Activated naive CD4-positive, alpha-beta T cell treated with anti-CD3 and anti-CD28 coated beads for 36 hours (primary cell): ENCODE measurements at regions not wholly inside any gene's neighbourhood (a gene's known extent, or its start where the extent isn't known, plus 50 kb on each side); places are given as distances from the start of the nearest gene placed in this dataset.

Experiments used
- CTCF ChIA-PET: fragments of 350-600 bp; sonication (Branson Sonifier 250); formaldehyde crosslinking; loops from one replicate; lab custom pipeline; 2021; ENCODE audit warnings: antibody characterized with exemption; lab: Charles Lee
- DNase-seq: peaks from one replicate; pipeline ENCODE4 v3.0.0-alpha.2; 2020
- H3K27ac Mint-ChIP-seq: one replicate; pipeline ENCODE4 v1.8.0; 2021; ENCODE audit warnings: mild to moderate bottlenecking, mixed read lengths
- H3K27me3 Mint-ChIP-seq: one replicate; pipeline ENCODE4 v1.8.0; 2021; ENCODE audit warnings: low read depth, mixed read lengths
- H3K36me3 Mint-ChIP-seq: one replicate; pipeline ENCODE4 v1.8.0; 2021; ENCODE audit warnings: low read depth, mixed read lengths
- H3K4me1 Mint-ChIP-seq: one replicate; pipeline ENCODE4 v1.8.0; 2021; ENCODE audit warnings: low read depth, mixed read lengths
- H3K4me3 Mint-ChIP-seq: one replicate; pipeline ENCODE4 v1.8.0; 2021; ENCODE audit warnings: mild to moderate bottlenecking, moderate library complexity, mixed read lengths
- H3K9me3 Mint-ChIP-seq: one replicate; pipeline ENCODE4 v1.8.0; 2021; ENCODE audit warnings: mixed read lengths
- intact Hi-C: fragments of 100-400 bp; cut with micrococcal nuclease; formaldehyde crosslinking; loops from one replicate; pipeline ENCODE4 v1.15.1; 2023

DNA sequence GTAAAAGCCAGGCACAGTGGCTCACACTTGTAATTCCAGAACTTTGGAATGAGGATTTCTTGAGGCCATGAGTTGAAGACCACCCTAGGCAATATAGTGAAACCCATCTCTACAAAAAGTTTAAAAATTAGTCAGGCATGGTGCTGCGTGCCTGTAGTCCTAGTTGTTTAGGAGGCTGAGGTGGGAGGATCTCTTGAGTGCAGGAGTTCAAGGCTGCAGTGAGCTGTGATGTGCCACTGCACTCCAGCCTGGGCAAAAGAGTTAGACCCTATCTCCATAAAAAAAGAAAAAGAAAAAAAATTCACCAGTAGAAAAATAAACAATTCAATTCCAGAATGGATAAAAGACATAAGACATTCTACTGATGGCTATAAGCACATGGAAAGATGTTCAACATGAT, 104.9 kb upstream of the LGSN start:
- intact Hi-C loops: no loop called here
- CTCF ChIA-PET: interaction anchor here (0.6 kb wide), 1 partner anchor 350 kb away, joined by 3 read pairs; no protein-coding TSS in a partner anchor
- no peak for DNase-seq
- Mint-ChIP-seq H3K9me3 (peaks cover 3% of the 10 kb centered on the region), H3K4me1 (no peaks in the 10 kb centered on the region), H3K36me3 (no peaks in the 10 kb centered on the region), H3K27me3 (peaks cover 5% of the 10 kb centered on the region), H3K4me3 (no peak overlapping the region), H3K27ac (no peak overlapping the region)

DNA sequence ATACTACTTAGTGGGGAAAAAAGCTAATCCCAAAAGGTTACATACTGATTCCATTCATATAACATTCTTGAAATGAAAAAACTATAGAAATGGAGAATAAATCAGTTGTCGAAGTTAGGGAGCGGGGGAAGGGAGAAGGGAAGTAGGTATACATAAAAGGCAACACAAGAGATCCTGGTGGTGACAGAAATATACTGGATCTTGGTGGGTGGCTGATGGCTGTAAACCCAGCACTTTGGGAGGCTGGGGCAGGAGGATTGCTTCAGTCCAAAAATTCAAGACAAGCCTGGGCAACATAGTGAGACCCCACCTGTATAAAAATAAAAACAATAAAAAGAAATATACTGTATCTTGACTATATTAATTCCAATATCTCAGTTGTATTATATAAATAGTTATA, 105.7 kb upstream of the LGSN start:
- no peak for DNase-seq
- intact Hi-C loops: no loop called here
- Mint-ChIP-seq H3K4me1 (no peaks in the 10 kb centered on the region), H3K27ac (no peak overlapping the region), H3K4me3 (no peak overlapping the region), H3K27me3 (peaks cover 5% of the 10 kb centered on the region), H3K9me3 (peaks cover 1% of the 10 kb centered on the region), H3K36me3 (no peaks in the 10 kb centered on the region)
- CTCF ChIA-PET: interaction anchor here (0.7 kb wide), 1 partner anchor 11 kb away, joined by 3 read pairs; no protein-coding TSS in a partner anchor

DNA sequence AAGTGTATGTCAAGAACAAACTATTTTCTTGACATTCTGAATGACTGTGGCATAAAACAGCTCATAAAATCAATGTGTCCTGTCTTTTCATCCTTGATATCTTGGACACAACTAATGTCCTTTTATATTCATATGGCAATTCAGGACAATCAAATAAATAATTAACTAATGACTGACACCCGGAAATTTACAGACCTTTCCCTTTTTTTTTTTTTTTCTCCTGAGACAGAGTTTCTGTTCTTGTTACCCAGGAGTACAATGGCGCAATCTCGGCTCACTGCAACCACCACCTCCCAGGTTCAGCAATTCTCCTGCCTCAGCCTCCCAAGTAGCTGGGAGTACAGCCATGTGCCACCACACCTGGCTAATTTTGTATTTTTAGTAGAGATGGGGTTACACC, 107.1 kb upstream of the LGSN start:
- H3K4me1 Mint-ChIP-seq: no peaks in the 10 kb centered on the region
- DNase-seq: no peak
- no peaks in the 10 kb centered on the region for H3K36me3 Mint-ChIP-seq
- CTCF ChIA-PET: interaction anchor here (0.6 kb wide), 1 partner anchor 272 kb away, joined by 4 read pairs; no protein-coding TSS in a partner anchor
- intact Hi-C loops: no loop called here
- H3K27ac Mint-ChIP-seq: no peak overlapping the region
- H3K4me3 Mint-ChIP-seq: no peak overlapping the region
- H3K9me3 Mint-ChIP-seq: peaks cover under 1% of the 10 kb centered on the region
- peaks cover 2% of the 10 kb centered on the region for H3K27me3 Mint-ChIP-seq

DNA sequence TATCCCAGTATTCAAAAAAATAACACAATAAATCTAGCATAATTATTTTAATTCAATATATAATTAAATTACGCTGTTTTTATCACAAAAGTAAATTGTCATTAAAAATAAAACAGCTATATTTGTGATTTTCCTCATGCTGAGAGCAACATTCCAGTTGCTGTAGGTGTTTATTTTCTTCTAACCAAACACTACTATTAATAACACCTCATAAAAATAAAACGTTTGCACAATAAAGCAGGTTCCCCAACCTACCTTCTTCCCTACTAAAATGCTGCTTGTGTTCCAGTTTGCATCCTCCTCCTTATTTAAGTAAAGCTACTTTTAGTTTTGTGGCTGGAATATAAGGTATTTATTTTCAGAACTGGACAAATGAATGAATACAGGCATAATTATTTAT, 108.2 kb upstream of the LGSN start:
- CTCF ChIA-PET: no interaction called here
- no peak overlapping the region for H3K27ac Mint-ChIP-seq
- H3K27me3 Mint-ChIP-seq: peaks cover 4% of the 10 kb centered on the region
- H3K36me3 Mint-ChIP-seq: no peaks in the 10 kb centered on the region
- intact Hi-C loops: no loop called here
- H3K4me1 Mint-ChIP-seq: no peaks in the 10 kb centered on the region
- no peak overlapping the region for H3K4me3 Mint-ChIP-seq
- DNase-seq: no peak
- H3K9me3 Mint-ChIP-seq: no peaks in the 10 kb centered on the region

DNA sequence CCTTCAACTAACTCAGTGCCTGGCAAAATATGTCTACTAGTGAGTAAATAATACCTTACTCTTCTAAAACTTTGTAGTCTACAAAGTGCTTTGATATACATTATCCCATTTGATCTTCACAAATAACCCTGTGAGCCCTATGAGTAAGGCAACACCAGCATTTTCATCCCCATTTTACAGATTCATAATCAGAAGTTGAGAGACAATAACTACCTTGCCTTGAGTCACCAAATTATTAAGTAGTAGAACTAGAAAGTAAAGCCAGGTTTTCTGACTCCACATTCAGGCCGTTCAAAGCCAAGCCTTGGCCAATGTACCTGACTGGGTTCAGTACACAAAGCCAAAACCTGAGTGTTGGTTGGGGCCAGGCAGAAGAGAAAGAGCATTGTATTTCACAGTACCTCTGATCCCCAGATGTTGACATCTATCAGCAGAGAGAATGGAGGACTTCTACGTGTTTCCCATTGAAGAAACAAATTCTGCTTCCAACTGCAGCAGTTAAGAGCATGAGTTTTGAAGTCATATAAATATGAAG, 111.3 kb upstream of the LGSN start:
- Mint-ChIP-seq H3K9me3 (no peaks in the 10 kb centered on the region), H3K27ac (no peak overlapping the region), H3K4me3 (no peak overlapping the region), H3K4me1 (no peaks in the 10 kb centered on the region), H3K36me3 (no peaks in the 10 kb centered on the region), H3K27me3 (peaks cover 9% of the 10 kb centered on the region)
- CTCF ChIA-PET: no interaction called here
- no peak for DNase-seq
- intact Hi-C loops: no loop called here

DNA sequence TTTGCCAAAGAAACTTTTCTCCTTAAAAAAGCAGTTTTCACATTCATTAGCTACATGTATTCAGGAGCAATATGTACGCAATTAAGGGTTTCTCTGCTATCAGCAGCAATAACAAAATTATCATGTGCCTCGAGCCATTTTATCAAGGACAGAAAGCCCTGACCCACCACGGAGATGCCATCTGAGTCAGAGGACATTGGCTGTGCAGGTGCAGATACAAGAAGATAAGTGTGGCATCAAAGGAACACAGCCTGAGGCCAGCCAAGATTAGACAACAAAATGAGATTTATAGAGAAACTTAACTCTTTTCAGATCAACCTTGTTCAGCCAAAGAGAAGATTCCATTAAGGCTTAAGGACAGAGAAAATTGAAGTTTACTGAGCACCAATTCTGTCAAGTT, 115.2 kb upstream of the LGSN start:
- H3K4me3 Mint-ChIP-seq: no peak overlapping the region
- H3K36me3 Mint-ChIP-seq: no peaks in the 10 kb centered on the region
- H3K27ac Mint-ChIP-seq: no peak overlapping the region
- peaks cover 10% of the 10 kb centered on the region for H3K27me3 Mint-ChIP-seq
- CTCF ChIA-PET: interaction anchor here (1.0 kb wide), 1 partner anchor 65 kb away, joined by 6 read pairs; no protein-coding TSS in a partner anchor
- no peak for DNase-seq
- no peaks in the 10 kb centered on the region for H3K4me1 Mint-ChIP-seq
- no peaks in the 10 kb centered on the region for H3K9me3 Mint-ChIP-seq
- intact Hi-C loops: no loop called here

DNA sequence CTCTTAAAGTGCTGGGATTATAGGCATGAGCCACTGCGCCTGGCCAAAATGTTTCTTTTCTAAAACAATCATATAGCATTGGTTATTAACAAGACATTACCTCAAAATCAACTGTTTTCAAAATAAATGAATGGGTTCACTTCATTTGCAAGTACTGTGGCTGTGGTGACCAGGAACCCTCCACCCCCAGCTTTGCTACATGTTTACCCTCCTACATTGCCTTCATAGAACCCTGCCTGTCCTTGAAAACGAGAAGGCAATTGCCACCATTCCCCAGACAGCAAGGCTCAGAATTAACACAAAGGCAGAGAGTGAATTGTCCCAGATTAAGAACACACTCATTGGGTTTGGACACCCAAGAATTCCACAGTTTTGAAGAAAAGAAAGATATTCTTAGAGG, 116.6 kb upstream of the LGSN start:
- no peak overlapping the region for H3K4me3 Mint-ChIP-seq
- intact Hi-C loops: no loop called here
- H3K36me3 Mint-ChIP-seq: no peaks in the 10 kb centered on the region
- H3K4me1 Mint-ChIP-seq: no peaks in the 10 kb centered on the region
- DNase-seq: no peak
- peaks cover 10% of the 10 kb centered on the region for H3K27me3 Mint-ChIP-seq
- no peaks in the 10 kb centered on the region for H3K9me3 Mint-ChIP-seq
- CTCF ChIA-PET: no interaction called here
- no peak overlapping the region for H3K27ac Mint-ChIP-seq

DNA sequence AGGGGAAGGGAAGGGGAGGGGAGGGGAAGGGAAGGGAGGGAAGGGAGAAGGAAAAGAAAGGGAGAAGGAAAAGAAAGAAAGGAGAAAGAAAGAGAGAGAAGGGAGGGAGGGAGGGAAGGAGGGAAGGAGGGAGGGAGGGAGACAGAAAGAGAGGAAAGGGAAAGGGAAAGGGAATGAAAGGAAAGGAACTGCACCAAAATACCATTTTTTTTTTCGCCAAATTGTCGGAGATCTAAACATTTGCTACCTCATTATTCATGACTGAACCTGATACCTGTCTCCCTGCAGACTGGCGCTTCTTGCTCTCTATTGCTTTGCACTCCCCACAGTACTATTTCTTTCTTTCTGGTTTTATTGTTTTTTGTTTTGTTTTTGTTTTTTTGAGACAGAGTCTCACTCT, 117.3 kb upstream of the LGSN start:
- intact Hi-C loops: no loop called here
- no peaks in the 10 kb centered on the region for H3K36me3 Mint-ChIP-seq
- H3K4me3 Mint-ChIP-seq: no peak overlapping the region
- CTCF ChIA-PET: no interaction called here
- H3K27ac Mint-ChIP-seq: no peak overlapping the region
- H3K9me3 Mint-ChIP-seq: no peaks in the 10 kb centered on the region
- peaks cover 10% of the 10 kb centered on the region for H3K27me3 Mint-ChIP-seq
- no peaks in the 10 kb centered on the region for H3K4me1 Mint-ChIP-seq
- no peak for DNase-seq

DNA sequence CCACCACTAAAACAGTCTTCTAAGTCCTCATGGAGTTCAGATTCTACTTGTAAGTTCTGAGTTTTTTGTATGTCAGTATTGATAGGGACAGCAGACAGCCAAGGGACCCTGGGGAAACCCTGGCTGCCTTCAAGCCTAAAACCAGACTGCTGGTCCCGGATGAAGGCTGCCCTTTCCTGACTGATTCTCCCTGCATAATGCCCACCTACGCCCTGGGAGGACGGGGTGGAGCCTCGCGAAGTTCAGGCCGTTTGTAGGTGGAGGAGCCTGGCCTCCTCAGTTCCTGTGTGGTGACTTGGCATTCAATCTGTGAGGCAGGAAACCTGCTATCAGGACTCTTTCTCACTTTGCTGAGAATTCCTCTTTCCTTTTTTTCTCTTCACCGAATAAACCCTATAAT, 120.3 kb upstream of the LGSN start:
- no peak for DNase-seq
- H3K36me3 Mint-ChIP-seq: no peaks in the 10 kb centered on the region
- CTCF ChIA-PET: no interaction called here
- no peaks in the 10 kb centered on the region for H3K9me3 Mint-ChIP-seq
- intact Hi-C loops: no loop called here
- no peaks in the 10 kb centered on the region for H3K4me1 Mint-ChIP-seq
- no peak overlapping the region for H3K4me3 Mint-ChIP-seq
- H3K27me3 Mint-ChIP-seq: peaks cover 4% of the 10 kb centered on the region
- no peak overlapping the region for H3K27ac Mint-ChIP-seq

DNA sequence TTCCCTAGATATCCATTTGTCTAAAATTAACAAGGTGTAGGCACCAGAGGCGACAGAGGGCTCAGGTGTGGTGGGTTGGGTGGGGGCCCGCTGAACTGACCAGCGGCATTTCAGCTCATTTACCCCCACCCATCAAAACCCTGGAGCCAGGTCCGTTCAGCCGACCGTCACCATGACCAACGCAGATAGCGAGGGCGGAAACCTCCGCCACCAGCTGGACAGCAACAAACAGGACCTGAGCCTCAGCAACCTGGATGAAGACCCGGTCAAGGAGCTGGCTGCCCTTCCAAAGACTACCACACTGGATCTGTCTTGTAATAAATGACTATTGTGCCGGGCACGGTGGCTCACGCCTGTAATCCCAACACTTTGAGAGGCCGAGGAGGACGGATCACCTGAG, 120.8 kb upstream of the LGSN start:
- no peak overlapping the region for H3K4me3 Mint-ChIP-seq
- H3K9me3 Mint-ChIP-seq: no peaks in the 10 kb centered on the region
- peaks cover 4% of the 10 kb centered on the region for H3K27me3 Mint-ChIP-seq
- H3K36me3 Mint-ChIP-seq: no peaks in the 10 kb centered on the region
- no peak overlapping the region for H3K27ac Mint-ChIP-seq
- no peak for DNase-seq
- CTCF ChIA-PET: no interaction called here
- intact Hi-C loops: no loop called here
- no peaks in the 10 kb centered on the region for H3K4me1 Mint-ChIP-seq

DNA sequence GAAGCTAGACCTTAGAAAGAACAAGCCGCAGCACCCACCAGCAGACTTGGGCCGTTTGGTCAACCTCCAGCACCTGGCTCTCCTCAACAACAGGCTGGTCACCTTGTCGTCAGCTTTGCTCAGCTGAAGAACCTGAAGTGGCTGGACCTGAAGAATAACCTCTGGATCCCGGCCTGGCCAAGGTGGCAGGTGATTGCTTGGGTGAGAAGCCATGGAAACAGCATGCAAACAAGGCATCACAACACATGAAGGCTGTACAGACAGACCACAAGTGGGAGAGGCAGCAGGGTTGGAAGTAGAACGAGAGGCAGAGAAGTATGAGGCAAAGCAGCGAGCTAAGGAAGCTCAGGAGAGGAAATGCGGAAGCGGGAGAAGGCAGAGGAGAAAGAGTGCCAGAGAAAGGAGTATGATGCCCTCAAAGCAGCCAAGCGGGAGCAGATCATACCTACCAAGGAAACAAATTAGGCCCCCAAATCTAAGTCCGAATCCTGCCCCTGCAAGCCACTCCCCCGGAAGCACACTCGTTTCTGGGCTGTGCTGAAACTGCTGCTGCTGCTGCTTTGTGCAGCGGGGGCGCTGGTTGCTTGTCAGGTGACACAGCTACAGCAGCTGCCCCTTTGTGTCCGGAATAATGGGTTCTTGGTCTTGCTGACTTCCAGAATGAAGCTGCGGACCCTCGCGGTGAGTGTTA, 121.6 kb upstream of the LGSN start:
- no peak overlapping the region for H3K27ac Mint-ChIP-seq
- intact Hi-C loops: no loop called here
- peak overlapping the region; percentile 38 for H3K4me3 Mint-ChIP-seq
- H3K36me3 Mint-ChIP-seq: no peaks in the 10 kb centered on the region
- no peaks in the 10 kb centered on the region for H3K4me1 Mint-ChIP-seq
- peaks cover 3% of the 10 kb centered on the region for H3K27me3 Mint-ChIP-seq
- no peak for DNase-seq
- CTCF ChIA-PET: no interaction called here
- H3K9me3 Mint-ChIP-seq: no peaks in the 10 kb centered on the region

DNA sequence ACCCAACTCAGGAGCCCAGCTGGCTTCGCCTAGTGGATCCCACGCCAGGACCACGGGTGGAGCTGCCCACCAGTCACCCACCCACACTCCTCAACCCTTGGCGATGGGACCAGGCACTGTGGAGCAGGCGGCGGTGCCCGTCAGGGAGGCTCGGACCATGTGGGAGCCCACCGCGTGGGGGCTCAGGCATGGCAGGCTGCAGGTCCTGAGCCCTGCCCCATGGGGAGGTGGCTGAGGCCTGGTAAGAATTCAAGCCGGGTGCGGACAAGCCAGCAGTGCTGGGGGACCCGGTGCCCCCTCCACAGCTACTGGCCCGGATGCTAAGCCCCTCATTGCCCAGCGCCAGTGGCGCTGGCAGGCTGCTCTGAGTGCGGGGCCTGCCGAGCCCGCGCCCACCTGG, 123.1 kb upstream of the LGSN start:
- no peak for DNase-seq
- CTCF ChIA-PET: no interaction called here
- H3K27ac Mint-ChIP-seq: no peak overlapping the region
- intact Hi-C loops: no loop called here
- H3K9me3 Mint-ChIP-seq: no peaks in the 10 kb centered on the region
- no peaks in the 10 kb centered on the region for H3K36me3 Mint-ChIP-seq
- peaks cover 2% of the 10 kb centered on the region for H3K27me3 Mint-ChIP-seq
- no peaks in the 10 kb centered on the region for H3K4me1 Mint-ChIP-seq
- no peak overlapping the region for H3K4me3 Mint-ChIP-seq

DNA sequence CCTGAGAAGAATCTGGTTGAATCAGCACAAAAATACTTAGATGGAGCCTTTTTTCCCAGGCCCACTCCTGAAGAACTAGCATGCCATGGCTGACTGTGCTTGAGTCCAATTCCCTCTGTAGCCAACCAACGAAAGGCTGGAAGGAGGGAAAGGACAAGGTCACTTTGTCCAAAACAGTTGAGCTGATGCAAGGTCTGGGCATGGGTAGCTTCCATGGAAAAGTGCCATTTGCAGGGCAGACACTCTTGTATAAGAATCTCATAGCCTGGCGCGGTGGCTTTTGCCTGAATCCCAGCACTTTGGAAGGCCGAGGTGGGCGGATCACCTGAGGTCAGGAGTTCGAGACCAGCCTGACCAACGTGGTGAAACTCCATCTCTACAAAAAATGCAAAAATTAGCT, 125.0 kb upstream of the LGSN start:
- DNase-seq: no peak
- no peak overlapping the region for H3K27ac Mint-ChIP-seq
- CTCF ChIA-PET: no interaction called here
- H3K27me3 Mint-ChIP-seq: peaks cover 4% of the 10 kb centered on the region
- H3K36me3 Mint-ChIP-seq: no peaks in the 10 kb centered on the region
- H3K4me1 Mint-ChIP-seq: no peaks in the 10 kb centered on the region
- no peak overlapping the region for H3K4me3 Mint-ChIP-seq
- H3K9me3 Mint-ChIP-seq: no peaks in the 10 kb centered on the region
- intact Hi-C loops: no loop called here
